ENCODE measurements at regions not wholly inside any gene's neighbourhood (a gene's known extent, or its start where the extent isn't known, plus 50 kb on each side); places are given as distances from the start of the nearest gene placed in this dataset.
"Not testable (repeated sequence)": the region's sequence is repeated elsewhere in the genome, so short reads cannot be mapped to it uniquely, and the experiment has no call there.

- no peak for DNase-seq
Observed at GRCh38 chr6:168841609-168842278, 400.8 kb downstream of the SMOC2 start.

DNA sequence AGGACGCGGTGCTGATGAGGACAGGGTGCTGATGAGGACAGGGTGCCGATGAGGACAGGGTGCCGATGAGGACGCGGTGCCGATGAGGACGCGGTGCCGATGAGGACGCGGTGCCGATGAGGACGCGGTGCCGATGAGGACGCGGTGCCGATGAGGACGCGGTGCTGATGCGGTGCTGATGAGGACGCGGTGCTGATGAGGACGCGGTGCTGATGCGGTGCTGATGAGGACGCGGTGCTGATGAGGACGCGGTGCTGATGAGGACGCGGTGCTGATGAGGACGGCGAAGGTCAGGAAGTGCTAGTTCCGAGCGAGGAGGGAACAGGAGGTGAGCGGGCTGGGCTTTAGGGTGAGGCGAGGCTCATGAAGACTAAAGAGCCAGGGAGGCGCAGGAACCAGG is 399.9 kb downstream of the SMOC2 start:
- not testable (repeated sequence) for DNase-seq

DNA sequence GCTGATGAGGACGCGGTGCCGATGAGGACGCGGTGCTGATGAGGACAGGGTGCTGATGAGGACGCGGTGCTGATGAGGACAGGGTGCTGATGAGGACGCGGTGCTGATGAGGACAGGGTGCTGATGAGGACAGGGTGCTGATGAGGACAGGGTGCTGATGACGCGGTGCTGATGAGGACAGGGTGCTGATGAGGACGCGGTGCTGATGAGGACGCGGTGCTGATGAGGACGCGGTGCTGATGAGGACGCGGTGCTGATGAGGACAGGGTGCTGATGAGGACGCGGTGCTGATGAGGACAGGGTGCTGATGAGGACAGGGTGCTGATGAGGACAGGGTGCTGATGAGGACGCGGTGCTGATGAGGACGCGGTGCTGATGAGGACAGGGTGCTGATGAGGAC is 399.3 kb downstream of the SMOC2 start:
- DNase-seq: not testable (repeated sequence)

DNA sequence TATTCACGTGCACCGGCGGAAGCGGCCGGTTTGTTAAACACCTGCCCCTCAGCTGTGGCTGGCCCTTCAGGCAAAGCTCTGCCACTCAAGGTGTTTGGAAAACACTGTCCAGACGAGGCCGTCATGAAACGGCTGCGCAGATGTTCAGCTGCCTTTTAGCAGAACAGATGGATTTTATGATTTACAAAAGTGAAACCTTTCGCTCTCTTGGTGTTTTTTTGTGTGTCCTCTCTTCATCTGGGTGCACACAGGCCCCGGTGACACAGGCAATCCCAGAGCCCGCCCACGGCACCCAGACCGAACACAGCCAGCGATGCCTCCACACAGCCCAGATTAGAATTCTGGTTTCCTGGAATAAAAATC is 397.0 kb downstream of the SMOC2 start:
- DNase-seq: no peak

- DNase-seq: peak; percentile 7
Observed at GRCh38 chr6:168837254-168838036, 396.5 kb downstream of the SMOC2 start.

DNA sequence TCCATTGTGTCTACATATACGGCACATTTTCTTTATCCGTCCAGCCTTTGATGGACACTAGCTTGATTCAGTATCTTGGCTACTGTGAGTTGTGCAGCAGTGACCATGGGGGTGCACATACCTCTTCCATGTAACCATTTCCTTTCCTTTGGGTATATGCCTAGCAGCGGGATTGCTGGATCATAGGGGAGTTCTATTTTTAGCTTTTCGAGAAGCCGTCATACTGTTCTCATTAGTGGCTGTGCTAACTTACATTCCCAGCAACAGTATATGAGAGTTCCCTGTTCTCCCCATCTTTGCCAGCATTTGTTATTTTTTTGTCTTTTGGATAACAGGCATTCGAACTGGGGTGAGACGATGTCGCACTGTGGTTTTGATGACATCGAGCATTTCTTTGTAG is 395.0 kb downstream of the SMOC2 start:
- peak; percentile 69 for DNase-seq

DNA sequence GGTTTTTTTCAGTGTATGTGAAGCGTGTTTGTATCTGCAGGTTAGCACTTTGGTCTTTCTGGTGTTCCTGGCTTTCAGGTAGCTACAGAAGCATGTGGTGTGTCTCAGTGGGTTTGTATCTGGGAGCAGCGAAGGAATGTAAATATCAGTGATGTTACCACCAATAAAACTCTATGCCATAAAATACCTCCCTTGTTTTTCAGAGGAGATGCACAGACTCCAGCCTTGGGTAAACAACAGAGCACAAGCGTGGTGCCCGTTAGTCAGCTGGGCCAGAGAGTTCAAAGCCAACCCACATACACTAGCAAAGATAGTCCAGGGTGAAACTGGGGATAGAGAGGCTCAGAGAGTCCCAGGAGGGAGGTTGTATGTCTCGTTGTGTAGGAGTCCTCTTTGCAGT is 393.8 kb downstream of the SMOC2 start:
- no peak for DNase-seq

DNA sequence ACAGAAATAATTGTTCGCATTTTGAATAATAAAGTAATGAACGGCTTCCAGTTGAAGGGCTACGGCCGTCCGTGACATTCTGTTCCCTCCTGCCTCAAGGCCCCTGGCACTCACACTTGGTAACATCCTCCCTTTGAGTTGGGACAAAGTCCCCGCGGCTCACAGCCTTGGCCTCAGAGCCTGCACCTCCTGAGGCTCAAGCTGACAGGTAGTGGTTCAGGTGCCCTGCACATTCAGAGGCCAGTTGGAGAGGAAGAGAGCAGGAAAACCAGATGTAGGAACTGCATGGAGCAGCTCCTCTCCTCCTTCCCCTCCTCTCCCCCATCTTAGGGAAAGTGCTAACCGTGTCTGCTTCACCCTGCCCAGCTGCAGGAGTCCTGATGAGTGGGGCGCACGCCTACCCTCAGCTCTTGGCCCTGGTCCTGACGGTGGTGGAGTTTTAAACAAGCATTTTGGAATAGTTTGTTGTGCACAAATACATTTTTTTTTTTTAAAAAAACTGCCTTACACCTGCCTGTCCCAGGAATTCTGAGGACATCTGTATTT is 393.1 kb downstream of the SMOC2 start:
- DNase-seq: no peak

DNA sequence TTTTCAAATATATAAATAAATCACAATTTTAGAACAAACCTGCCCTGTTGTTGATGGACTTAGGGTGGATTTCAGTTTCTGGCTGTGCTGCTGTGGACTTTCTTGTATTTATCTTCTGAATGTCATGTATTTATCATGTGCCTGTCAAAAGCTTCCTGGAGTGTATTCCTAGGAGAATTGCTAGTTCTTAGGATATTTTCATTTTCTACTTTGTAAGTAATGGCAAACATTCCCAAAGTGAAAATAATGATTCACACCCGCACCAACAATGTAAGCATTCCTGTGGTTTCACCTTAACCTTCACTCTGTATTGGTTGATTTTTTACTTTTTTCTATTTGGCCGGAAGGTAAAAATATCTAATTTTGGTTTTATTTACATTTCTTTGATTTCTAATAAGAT is 387.8 kb downstream of the SMOC2 start:
- peak; percentile 41 for DNase-seq

DNA sequence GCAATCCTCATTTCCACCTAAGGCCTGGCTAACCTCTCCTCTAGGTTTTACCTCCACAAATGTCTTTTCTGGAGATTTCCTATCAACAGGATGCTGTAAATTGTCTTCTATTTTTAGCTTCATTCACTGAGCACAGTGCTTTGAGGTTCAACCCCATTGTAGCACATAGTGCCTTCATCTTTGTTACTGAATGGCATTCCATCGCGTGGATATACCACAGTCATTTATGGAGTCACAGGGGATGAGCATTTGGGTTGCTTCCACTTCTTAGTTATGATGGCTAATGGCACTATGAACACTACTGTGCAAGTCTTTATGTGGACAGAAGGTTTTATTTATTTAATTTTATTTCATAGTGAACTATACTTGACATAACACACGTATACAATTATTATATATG is 387.1 kb downstream of the SMOC2 start:
- DNase-seq: no peak

DNA sequence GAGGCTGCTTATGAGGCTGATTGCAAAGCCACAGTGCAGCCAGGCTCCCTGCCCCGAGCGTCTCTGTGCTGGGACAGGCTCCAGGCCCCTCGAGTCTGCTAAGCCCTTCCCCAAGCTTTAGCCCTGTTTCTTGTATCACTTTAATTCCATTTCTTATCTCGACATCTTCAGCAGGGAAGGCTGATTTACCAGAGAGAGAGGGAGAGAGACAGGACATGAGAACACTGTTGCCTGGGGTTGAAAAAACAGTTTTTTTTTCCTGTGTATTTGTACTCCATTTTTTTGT is 386.5 kb downstream of the SMOC2 start:
- DNase-seq: no peak

GRCh38 chr6:168826726-168827585 is 386.0 kb downstream of the SMOC2 start:
- DNase-seq: no peak

DNA sequence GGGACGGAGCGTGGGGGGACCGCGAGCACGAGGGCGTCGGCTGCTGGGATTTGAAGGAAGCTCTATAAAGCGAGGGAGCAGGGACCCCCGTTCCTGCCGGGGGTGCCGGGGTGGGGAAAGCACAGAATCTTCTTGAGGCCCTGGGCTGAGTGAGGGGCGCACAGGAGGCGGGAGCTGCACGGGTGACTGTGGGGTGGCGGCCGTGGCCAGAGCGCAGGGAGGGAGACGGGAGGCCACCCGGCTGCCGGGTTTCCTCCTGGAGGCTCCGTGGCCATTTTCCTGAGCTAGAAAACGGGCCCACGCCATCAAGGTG is 385.1 kb downstream of the SMOC2 start:
- no peak for DNase-seq

- no peak for DNase-seq
Observed at GRCh38 chr6:168825226-168826077, 384.5 kb downstream of the SMOC2 start.

DNA sequence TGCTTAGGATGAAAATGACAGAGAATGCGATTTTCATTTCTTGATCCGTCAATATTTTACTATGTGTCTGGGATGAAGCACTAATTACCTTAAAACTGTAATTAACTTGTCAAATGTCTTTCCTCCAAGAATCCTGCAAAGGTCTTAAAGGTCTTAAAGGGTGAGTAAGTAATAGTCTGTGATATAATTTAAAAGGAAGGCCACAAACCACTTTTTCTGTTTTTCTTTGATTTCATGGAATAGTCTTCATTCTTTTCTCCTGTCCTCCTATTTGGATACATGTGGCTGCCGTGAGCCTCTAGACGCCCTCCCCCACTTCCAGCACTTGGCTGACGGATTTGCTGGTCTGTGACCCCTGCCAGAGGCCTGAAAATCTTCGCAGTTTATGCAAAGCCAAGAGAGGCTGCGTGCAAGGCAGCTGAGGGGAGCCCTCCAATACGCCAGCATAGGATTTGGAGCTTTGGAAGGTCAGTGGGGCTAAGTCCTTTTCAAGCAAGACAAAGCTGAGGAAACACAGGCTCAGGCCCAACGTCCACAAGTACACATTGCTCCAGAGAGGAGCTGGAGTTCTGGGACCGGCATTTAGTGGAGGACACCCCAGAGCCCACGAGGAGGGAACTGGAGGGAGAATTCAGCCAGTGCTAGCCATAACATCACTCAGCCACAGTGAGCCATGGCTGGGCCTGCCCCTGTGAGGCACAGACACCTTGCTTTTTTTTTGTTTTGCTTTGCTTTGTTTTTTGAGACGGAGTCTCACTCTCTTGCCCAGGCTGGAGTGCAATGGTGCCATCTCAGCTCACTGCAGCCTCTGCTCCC is 382.6 kb downstream of the SMOC2 start:
- DNase-seq: no peak

DNA sequence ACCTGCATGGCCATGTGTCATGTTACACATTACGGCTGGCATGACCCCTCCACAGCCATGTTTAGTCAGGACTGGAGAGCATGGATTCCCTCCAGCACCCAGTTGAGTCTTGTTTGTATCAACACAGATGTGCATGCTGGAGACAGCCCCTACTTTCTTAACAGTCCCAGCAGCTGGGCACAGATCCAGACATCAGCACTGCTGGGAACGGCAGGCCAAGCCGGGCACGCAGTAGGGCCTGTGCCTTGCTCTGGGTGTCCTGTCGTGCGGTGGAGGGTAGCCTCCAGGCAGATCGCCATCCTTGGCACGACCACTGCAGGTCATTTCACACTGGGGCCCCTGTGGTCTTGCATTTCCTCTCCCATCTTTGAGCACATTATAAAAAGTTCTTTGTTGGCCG is 381.4 kb downstream of the SMOC2 start:
- no peak for DNase-seq

DNA sequence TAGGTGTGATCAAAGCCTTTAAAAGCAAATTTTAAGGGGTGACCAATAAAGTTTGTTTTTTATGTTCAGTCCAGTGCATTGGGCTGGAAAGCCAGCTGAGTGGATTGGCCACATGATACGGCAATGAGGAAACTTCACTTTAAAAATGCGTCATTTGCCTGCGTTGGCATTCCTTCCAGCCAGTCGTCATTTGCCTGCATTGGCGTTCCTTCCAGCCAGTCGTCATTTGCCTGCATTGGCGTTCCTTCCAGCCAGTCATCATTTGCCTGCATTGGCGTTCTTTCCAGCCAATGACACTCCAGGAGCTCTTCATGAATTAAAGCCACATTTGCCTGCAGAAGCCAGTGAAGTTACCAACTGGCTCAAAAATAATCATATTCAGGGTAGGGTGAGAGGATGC is 378.6 kb downstream of the SMOC2 start:
- DNase-seq: no peak

GRCh38 chr6:168817558-168818159 is 376.7 kb downstream of the SMOC2 start:
- DNase-seq: no peak

DNA sequence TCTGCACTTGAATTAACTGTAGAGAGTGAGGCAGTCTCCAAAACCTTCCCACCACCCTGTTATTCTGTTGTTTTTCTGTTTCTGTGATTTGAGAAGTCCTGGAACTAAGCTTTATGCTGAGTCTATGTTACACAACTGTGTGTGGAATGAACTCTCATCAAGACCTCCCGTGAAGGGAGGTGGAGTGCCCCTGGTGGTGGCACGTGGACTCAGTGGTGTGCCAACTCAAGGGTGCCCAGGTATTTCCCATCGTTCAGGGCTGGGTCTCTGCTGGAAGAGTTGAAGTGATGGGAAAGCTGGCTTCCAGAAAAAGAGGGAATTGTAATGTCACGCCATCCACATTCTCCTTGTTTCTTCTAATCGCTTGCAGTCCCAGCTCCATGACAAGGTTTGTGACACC is 374.2 kb downstream of the SMOC2 start:
- DNase-seq: no peak

DNA sequence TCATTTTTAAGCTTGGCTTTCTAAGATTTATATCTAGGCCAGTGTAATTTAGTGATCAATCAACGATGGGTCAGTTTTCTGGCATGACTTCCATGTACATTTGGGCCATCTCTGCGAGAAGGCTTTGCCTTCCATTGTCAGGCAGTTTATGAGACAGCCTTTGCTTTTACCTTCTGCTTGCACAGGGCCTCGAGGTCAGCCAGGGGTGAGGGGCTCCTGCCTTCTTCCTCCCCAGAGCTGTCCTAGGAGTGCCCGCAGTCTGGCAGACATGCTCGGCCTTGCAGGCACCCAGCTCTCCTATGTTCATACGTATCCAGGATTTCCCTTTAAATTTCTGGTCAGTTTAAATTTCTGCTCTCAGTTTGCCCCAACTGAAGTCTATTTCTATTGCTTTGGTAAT is 367.2 kb downstream of the SMOC2 start:
- no peak for DNase-seq

DNA sequence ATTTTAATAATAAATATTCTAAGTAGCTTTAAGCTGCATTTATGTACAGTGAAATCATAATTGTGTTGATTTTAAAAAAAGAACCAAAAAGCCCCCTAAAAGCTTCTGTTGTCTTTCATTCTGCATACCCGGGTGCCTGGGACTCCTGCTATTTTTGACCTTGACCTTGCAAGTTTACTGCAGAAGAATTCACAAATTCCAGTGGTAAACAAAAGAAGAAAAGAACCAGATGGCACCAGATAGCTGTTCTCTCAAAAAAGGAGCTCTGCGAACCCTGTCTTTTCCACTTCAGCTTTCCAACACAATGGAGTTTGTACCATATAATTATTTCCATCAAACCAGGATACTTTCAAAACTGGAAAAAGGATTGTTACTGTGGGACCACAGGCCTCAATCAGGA is 363.3 kb downstream of the SMOC2 start:
- DNase-seq: no peak

- DNase-seq: no peak
Observed at GRCh38 chr6:168803874-168804273, 362.9 kb downstream of the SMOC2 start.
